ENCODE measurements at regions not wholly inside any gene's neighbourhood (a gene's known extent, or its start where the extent isn't known, plus 50 kb on each side); places are given as distances from the start of the nearest gene placed in this dataset.

DNA sequence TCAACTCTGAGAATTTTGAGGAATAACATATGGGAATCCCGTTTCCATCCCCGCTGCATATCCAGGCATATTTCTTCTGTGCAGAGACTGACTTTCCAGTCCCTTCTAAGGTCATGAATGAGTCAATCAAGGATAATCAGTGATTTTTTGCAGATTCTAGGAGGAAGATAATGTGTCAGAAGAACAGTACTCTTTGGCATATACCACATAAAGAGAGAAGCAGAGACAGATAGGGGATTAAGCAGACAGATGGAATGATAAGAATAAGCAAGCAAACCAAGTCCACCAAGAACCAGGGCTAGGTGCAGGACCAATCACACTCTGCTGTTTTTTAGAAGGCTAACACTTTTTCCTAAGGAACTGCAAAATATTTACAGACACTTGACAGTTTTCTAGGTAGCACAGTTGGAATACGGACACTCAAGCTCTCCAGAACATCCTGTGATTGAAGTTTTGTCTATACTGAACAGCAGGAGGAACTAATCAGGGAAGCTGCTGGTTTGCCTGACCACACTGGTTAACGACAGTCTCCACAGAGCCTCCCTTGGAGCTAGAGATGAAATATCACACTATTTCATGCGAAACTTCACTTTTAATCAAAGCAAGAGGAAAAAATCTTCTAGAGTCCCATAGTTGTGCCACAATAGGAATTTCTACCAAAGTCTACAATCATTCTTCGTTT, 450.0 kb upstream of the KCNMB2 start:
- H3K9ac ChIP-seq (ENCODE audit: low read depth in 1 of 2, low read length in 2 of 2), result no peak overlapping the region

DNA sequence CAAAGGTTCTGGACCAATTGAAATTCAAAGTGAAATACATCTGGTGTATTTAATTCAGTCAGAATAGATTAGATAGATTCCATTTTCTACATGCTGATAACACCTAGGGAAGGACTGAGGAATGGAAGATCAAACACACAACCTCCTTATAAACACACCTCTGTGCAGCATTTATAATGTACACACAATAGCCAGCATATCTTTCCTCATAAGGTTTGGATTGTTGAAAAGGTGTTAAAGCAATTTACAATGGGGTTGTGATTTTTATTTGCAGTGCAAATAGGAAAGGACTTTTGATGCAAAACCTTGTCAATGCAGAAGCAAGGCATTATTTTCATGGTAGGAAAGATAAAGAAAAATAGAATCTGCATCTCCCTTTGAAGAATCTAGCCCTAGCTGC, 448.9 kb upstream of the KCNMB2 start:
- Histone ChIP-seq H3K9me3 (ENCODE audit: control insufficient read depth in 1 of 2, low read length in 2 of 2) (no peaks in the 10 kb centered on the region), H3K9ac (ENCODE audit: low read depth in 1 of 2, low read length in 2 of 2) (no peak overlapping the region), H3K36me3 (ENCODE audit: control insufficient read depth in 1 of 2, insufficient read depth in 2 of 2, low read length in 2 of 2) (no peaks in the 10 kb centered on the region), H3K27me3 (ENCODE audit: control insufficient read depth in 1 of 2, insufficient read depth in 2 of 2, low read length in 2 of 2) (no peaks in the 10 kb centered on the region), H3K4me1 (ENCODE audit: control insufficient read depth in 1 of 2, insufficient read depth in 2 of 2, low read length in 2 of 2) (peaks cover 10 to 35% of the 10 kb centered on the region in 2 donors), H3K27ac (ENCODE audit: low read depth, low read length) (no peak overlapping the region), H3K4me3 (ENCODE audit: low read depth in 1 of 2, low read length in 2 of 2) (no peak overlapping the region)

More for the DNA sequence above, 450.0 kb upstream of the KCNMB2 start:
- no peaks in the 10 kb centered on the region for H3K36me3 ChIP-seq (ENCODE audit: control insufficient read depth in 1 of 2, insufficient read depth in 2 of 2, low read length in 2 of 2)
- H3K4me1 ChIP-seq (ENCODE audit: control insufficient read depth in 1 of 2, insufficient read depth in 2 of 2, low read length in 2 of 2), result peaks cover 10 to 35% of the 10 kb centered on the region in 2 donors
- no peaks in the 10 kb centered on the region for H3K27me3 ChIP-seq (ENCODE audit: control insufficient read depth in 1 of 2, insufficient read depth in 2 of 2, low read length in 2 of 2)
- H3K9me3 ChIP-seq (ENCODE audit: control insufficient read depth in 1 of 2, low read length in 2 of 2), result no peaks in the 10 kb centered on the region
- H3K4me3 ChIP-seq (ENCODE audit: low read depth in 1 of 2, low read length in 2 of 2), result no peak overlapping the region
- H3K27ac ChIP-seq (ENCODE audit: low read depth, low read length), result no peak overlapping the region

- Histone ChIP-seq H3K9me3 (ENCODE audit: control insufficient read depth in 1 of 2, low read length in 2 of 2) (peaks cover 0 to 2% of the 10 kb centered on the region in 2 donors), H3K9ac (ENCODE audit: low read depth in 1 of 2, low read length in 2 of 2) (no peak overlapping the region), H3K27me3 (ENCODE audit: control insufficient read depth in 1 of 2, insufficient read depth in 2 of 2, low read length in 2 of 2) (no peaks in the 10 kb centered on the region), H3K27ac (ENCODE audit: low read depth, low read length) (no peak overlapping the region), H3K4me3 (ENCODE audit: low read depth in 1 of 2, low read length in 2 of 2) (no peak overlapping the region), H3K4me1 (ENCODE audit: control insufficient read depth in 1 of 2, insufficient read depth in 2 of 2, low read length in 2 of 2) (peaks cover 10 to 31% of the 10 kb centered on the region in 2 donors), H3K36me3 (ENCODE audit: control insufficient read depth in 1 of 2, insufficient read depth in 2 of 2, low read length in 2 of 2) (no peaks in the 10 kb centered on the region)
These were observed 447.3 kb upstream of the KCNMB2 start for GRCh38 chr3:178088963-178089362.

DNA sequence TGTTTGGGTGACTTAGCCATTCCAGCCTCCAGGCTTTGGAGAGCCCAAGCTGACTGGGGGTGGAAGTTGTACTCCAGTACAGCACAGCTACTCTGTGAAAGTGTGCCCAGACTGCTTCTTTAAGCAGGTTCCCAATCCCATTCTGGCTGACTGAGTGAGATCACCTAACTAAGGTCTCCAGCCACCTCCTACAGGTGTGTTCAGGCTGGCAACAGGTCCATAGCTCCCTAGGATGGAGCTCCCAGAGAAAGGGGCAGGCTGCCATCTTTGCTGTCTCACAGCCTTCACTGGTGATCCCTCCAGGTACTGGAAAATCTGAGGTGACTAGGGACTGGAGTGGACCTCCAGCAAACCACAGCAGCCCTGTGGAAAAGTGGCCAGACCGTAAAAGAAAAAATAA, 445.3 kb upstream of the KCNMB2 start:
- Histone ChIP-seq H3K36me3 (ENCODE audit: control insufficient read depth in 1 of 2, insufficient read depth in 2 of 2, low read length in 2 of 2) (no peaks in the 10 kb centered on the region), H3K9me3 (ENCODE audit: control insufficient read depth in 1 of 2, low read length in 2 of 2) (peaks cover 0 to 6% of the 10 kb centered on the region in 2 donors), H3K27me3 (ENCODE audit: control insufficient read depth in 1 of 2, insufficient read depth in 2 of 2, low read length in 2 of 2) (no peaks in the 10 kb centered on the region), H3K27ac (ENCODE audit: low read depth, low read length) (no peak overlapping the region), H3K4me3 (ENCODE audit: low read depth in 1 of 2, low read length in 2 of 2) (no peak overlapping the region), H3K4me1 (ENCODE audit: control insufficient read depth in 1 of 2, insufficient read depth in 2 of 2, low read length in 2 of 2) (peaks cover 0 to 11% of the 10 kb centered on the region in 2 donors), H3K9ac (ENCODE audit: low read depth in 1 of 2, low read length in 2 of 2) (no peak overlapping the region)

DNA sequence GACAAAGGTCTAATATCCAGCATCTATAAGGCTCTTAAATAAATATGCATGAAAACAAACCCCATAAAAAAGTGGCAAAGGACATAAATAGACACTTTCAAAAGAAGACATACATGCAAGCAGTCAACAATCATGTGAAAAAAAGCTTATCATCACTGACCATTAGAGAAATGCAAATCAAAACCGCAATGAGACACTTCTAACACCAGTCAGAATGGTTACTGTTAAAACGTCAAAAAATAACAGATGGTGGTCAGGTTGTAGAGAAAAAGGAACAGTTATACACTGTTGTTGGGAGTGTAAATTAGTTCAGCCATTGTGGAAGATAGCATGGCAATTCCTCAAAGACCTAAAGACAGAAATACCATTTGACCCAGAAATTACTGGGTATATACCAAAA, 440.7 kb upstream of the KCNMB2 start:
- no peak overlapping the region for H3K9ac ChIP-seq (ENCODE audit: low read depth in 1 of 2, low read length in 2 of 2)
- no peak overlapping the region for H3K27ac ChIP-seq (ENCODE audit: low read depth, low read length)
- no peak overlapping the region for H3K4me3 ChIP-seq (ENCODE audit: low read depth in 1 of 2, low read length in 2 of 2)

GRCh38 chr3:178096955-178097354, 439.3 kb upstream of the KCNMB2 start:
- Histone ChIP-seq H3K27ac (ENCODE audit: low read depth, low read length) (no peak overlapping the region), H3K36me3 (ENCODE audit: control insufficient read depth in 1 of 2, insufficient read depth in 2 of 2, low read length in 2 of 2) (no peaks in the 10 kb centered on the region), H3K9ac (ENCODE audit: low read depth in 1 of 2, low read length in 2 of 2) (no peak overlapping the region), H3K27me3 (ENCODE audit: control insufficient read depth in 1 of 2, insufficient read depth in 2 of 2, low read length in 2 of 2) (no peaks in the 10 kb centered on the region), H3K4me3 (ENCODE audit: low read depth in 1 of 2, low read length in 2 of 2) (no peak overlapping the region), H3K9me3 (ENCODE audit: control insufficient read depth in 1 of 2, low read length in 2 of 2) (peaks cover 0 to 6% of the 10 kb centered on the region in 2 donors), H3K4me1 (ENCODE audit: control insufficient read depth in 1 of 2, insufficient read depth in 2 of 2, low read length in 2 of 2) (no peaks in the 10 kb centered on the region)

More for the DNA sequence above, 440.7 kb upstream of the KCNMB2 start:
- Histone ChIP-seq H3K9me3 (ENCODE audit: control insufficient read depth in 1 of 2, low read length in 2 of 2) (peaks cover 0 to 6% of the 10 kb centered on the region in 2 donors), H3K36me3 (ENCODE audit: control insufficient read depth in 1 of 2, insufficient read depth in 2 of 2, low read length in 2 of 2) (no peaks in the 10 kb centered on the region), H3K27me3 (ENCODE audit: control insufficient read depth in 1 of 2, insufficient read depth in 2 of 2, low read length in 2 of 2) (no peaks in the 10 kb centered on the region), H3K4me1 (ENCODE audit: control insufficient read depth in 1 of 2, insufficient read depth in 2 of 2, low read length in 2 of 2) (no peaks in the 10 kb centered on the region)

- Histone ChIP-seq H3K27ac (ENCODE audit: low read depth, low read length) (no peak overlapping the region), H3K27me3 (ENCODE audit: control insufficient read depth in 1 of 2, insufficient read depth in 2 of 2, low read length in 2 of 2) (no peaks in the 10 kb centered on the region), H3K9me3 (ENCODE audit: control insufficient read depth in 1 of 2, low read length in 2 of 2) (peaks cover 0 to 6% of the 10 kb centered on the region in 2 donors), H3K4me1 (ENCODE audit: control insufficient read depth in 1 of 2, insufficient read depth in 2 of 2, low read length in 2 of 2) (no peaks in the 10 kb centered on the region), H3K9ac (ENCODE audit: low read depth in 1 of 2, low read length in 2 of 2) (no peak overlapping the region), H3K36me3 (ENCODE audit: control insufficient read depth in 1 of 2, insufficient read depth in 2 of 2, low read length in 2 of 2) (no peaks in the 10 kb centered on the region), H3K4me3 (ENCODE audit: low read depth in 1 of 2, low read length in 2 of 2) (no peak overlapping the region)
These were observed 438.7 kb upstream of the KCNMB2 start for GRCh38 chr3:178097576-178097975.

DNA sequence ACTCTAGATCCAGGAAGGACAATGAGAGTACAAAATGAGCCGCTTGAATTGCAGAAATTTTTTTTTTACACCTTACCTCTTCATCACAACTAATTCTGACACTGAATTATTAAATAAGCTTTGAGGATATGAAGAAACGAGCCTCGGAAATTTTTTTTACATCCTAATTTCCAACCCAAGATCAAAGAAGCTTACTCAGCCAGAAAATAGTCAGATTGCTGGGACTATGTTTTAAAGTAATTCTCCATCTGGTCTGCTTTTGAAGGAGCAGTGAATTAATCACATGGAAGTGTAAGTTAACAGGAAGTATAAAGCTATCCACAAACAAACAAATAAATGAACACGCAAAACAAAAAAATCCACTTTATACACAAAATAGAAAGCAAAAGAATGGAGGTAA, 437.0 kb upstream of the KCNMB2 start:
- no peak overlapping the region for H3K9ac ChIP-seq (ENCODE audit: low read depth in 1 of 2, low read length in 2 of 2)
- no peak overlapping the region for H3K27ac ChIP-seq (ENCODE audit: low read depth, low read length)
- no peaks in the 10 kb centered on the region for H3K4me1 ChIP-seq (ENCODE audit: control insufficient read depth in 1 of 2, insufficient read depth in 2 of 2, low read length in 2 of 2)
- peaks cover 0 to under 1% of the 10 kb centered on the region in 2 donors for H3K9me3 ChIP-seq (ENCODE audit: control insufficient read depth in 1 of 2, low read length in 2 of 2)
- no peaks in the 10 kb centered on the region for H3K27me3 ChIP-seq (ENCODE audit: control insufficient read depth in 1 of 2, insufficient read depth in 2 of 2, low read length in 2 of 2)
- H3K4me3 ChIP-seq (ENCODE audit: low read depth in 1 of 2, low read length in 2 of 2), result no peak overlapping the region
- no peaks in the 10 kb centered on the region for H3K36me3 ChIP-seq (ENCODE audit: control insufficient read depth in 1 of 2, insufficient read depth in 2 of 2, low read length in 2 of 2)

DNA sequence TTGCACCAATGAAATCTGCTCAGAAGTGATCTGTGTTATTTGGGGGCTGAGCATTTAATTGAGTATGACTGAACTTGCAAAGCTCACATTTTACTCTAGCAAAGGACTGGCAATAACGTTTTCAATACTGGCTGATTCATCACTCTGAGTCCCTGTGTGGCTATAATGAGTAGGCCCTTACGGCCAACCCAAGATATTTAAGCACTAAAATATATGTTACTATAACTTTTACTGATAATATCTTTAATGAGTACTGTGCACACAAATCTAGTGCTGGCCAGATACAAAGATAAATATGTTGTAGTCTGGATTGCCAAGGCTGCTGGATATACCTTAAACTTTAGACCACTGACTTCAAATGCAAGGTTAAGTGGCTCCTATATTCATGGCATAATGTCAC, 436.4 kb upstream of the KCNMB2 start:
- Histone ChIP-seq H3K9ac (ENCODE audit: low read depth in 1 of 2, low read length in 2 of 2) (no peak overlapping the region), H3K4me3 (ENCODE audit: low read depth in 1 of 2, low read length in 2 of 2) (no peak overlapping the region), H3K4me1 (ENCODE audit: control insufficient read depth in 1 of 2, insufficient read depth in 2 of 2, low read length in 2 of 2) (no peaks in the 10 kb centered on the region), H3K27me3 (ENCODE audit: control insufficient read depth in 1 of 2, insufficient read depth in 2 of 2, low read length in 2 of 2) (no peaks in the 10 kb centered on the region), H3K27ac (ENCODE audit: low read depth, low read length) (no peak overlapping the region), H3K36me3 (ENCODE audit: control insufficient read depth in 1 of 2, insufficient read depth in 2 of 2, low read length in 2 of 2) (no peaks in the 10 kb centered on the region), H3K9me3 (ENCODE audit: control insufficient read depth in 1 of 2, low read length in 2 of 2) (no peaks in the 10 kb centered on the region)

GRCh38 chr3:178100908-178101307, 435.3 kb upstream of the KCNMB2 start:
- no peak overlapping the region for H3K9ac ChIP-seq (ENCODE audit: low read depth in 1 of 2, low read length in 2 of 2)
- no peaks in the 10 kb centered on the region for H3K4me1 ChIP-seq (ENCODE audit: control insufficient read depth in 1 of 2, insufficient read depth in 2 of 2, low read length in 2 of 2)
- no peaks in the 10 kb centered on the region for H3K9me3 ChIP-seq (ENCODE audit: control insufficient read depth in 1 of 2, low read length in 2 of 2)
- H3K4me3 ChIP-seq (ENCODE audit: low read depth in 1 of 2, low read length in 2 of 2), result no peak overlapping the region
- no peak overlapping the region for H3K27ac ChIP-seq (ENCODE audit: low read depth, low read length)
- H3K27me3 ChIP-seq (ENCODE audit: control insufficient read depth in 1 of 2, insufficient read depth in 2 of 2, low read length in 2 of 2), result no peaks in the 10 kb centered on the region
- H3K36me3 ChIP-seq (ENCODE audit: control insufficient read depth in 1 of 2, insufficient read depth in 2 of 2, low read length in 2 of 2), result no peaks in the 10 kb centered on the region

Measured in duodenal mucosa (tissue), 2 donors.